H1 (cell line): ENCODE measurements at regions not wholly inside any gene's neighbourhood (a gene's known extent, or its start where the extent isn't known, plus 50 kb on each side); places are given as distances from the start of the nearest gene placed in this dataset.

Experiments
- CTCF ChIA-PET: fragments of 300-600 bp; sonication (Branson Sonifier 250); formaldehyde crosslinking; loops from one replicate; lab custom pipeline; 2021; ENCODE audit not compliant: partially characterized antibody; lab: Charles Lee
- POLR2A ChIA-PET: fragments of 300-600 bp; sonication (Branson Sonifier 250); formaldehyde crosslinking; loops from one replicate; lab custom pipeline; 2021; ENCODE audit warnings: inconsistent platforms; ENCODE audit not compliant: partially characterized antibody; lab: Charles Lee
- DNase-seq, 2 experiments: peaks; one replicate each; pipeline versions ENCODE4 v3.0.0 to v3.0.0-alpha.2; 2010 to 2022; ENCODE audit warnings: low spot score in 2 of 2, low read depth in 1 of 2, mixed read lengths in 1 of 2
- FAIRE-seq: peaks from 2 replicates; lab custom pipeline; 2011; peaks lifted over from hg19 to GRCh38; lab: Jason Lieb, UNC
- H2AFZ ChIP-seq: 2 replicates; pipeline ENCODE4 v1.8.1; 2012; ENCODE audit warnings: low read length, inconsistent platforms
- H2AK5ac ChIP-seq: 2 replicates; pipeline ENCODE4 v1.6.1; 2013; ENCODE audit warnings: low read depth, low read length
- H2BK120ac ChIP-seq: replicated peaks from 2 replicates; pipeline ENCODE3; 2013; ENCODE audit warnings: low read depth, low read length, inconsistent platforms
- H2BK12ac ChIP-seq: 2 replicates; pipeline ENCODE4 v1.6.1; 2013; ENCODE audit warnings: low read depth, low read length
- H2BK15ac ChIP-seq: 2 replicates; pipeline ENCODE4 v1.6.1; 2013; ENCODE audit warnings: low read length
- H2BK20ac ChIP-seq: 2 replicates; pipeline ENCODE4 v1.6.1; 2013; ENCODE audit warnings: low read length
- H2BK5ac ChIP-seq: 2 replicates; pipeline ENCODE4 v1.6.1; 2013; ENCODE audit warnings: low read depth, low read length
- H3K14ac ChIP-seq: 2 replicates; pipeline ENCODE4 v1.6.1; 2013; ENCODE audit warnings: inconsistent platforms; ENCODE audit not compliant: insufficient read length
- H3K18ac ChIP-seq: 2 replicates; pipeline ENCODE4 v1.6.1; 2013; ENCODE audit warnings: low read length; ENCODE audit errors: extremely low read depth
- H3K23ac ChIP-seq: 2 replicates; pipeline ENCODE4 v1.6.1; 2013; ENCODE audit warnings: inconsistent platforms; ENCODE audit not compliant: insufficient read length
- H3K23me2 ChIP-seq: 2 replicates; pipeline ENCODE4 v1.6.1; 2013; ENCODE audit warnings: low read depth, low read length
- H3K27ac ChIP-seq: 2 replicates; pipeline ENCODE4 v1.6.1; 2011; ENCODE audit warnings: low read depth, low read length, inconsistent platforms
- H3K27me3 ChIP-seq, 4 experiments: replicated peaks in 1 of 4; 1 replicate in 1 of 4; 2 replicates in 3 of 4; pipeline versions ENCODE4 v1.6.1 to v1.8.1; 2011 to 2013; ENCODE audit warnings: low read length in 3 of 4, mild to moderate bottlenecking in 3 of 4, inconsistent platforms in 2 of 4, mixed read lengths in 2 of 4, moderate library complexity in 1 of 4; ENCODE audit not compliant: control insufficient read depth in 3 of 4, insufficient read depth in 3 of 4; ENCODE audit errors: extremely low read depth in 1 of 4
- H3K36me3 ChIP-seq, 4 experiments: 2 replicates each; pipeline versions ENCODE4 v1.6.1 to v1.8.1; 2011 to 2013; ENCODE audit warnings: mild to moderate bottlenecking in 4 of 4, low read length in 3 of 4, moderate library complexity in 2 of 4, control low read depth in 1 of 4, inconsistent platforms in 1 of 4; ENCODE audit not compliant: insufficient read depth in 4 of 4, control insufficient read depth in 2 of 4
- H3K4ac ChIP-seq: replicated peaks from 2 replicates; pipeline ENCODE3; 2013; ENCODE audit warnings: low read length, low read depth, mixed read lengths, inconsistent platforms; ENCODE audit not compliant: insufficient read length
- H3K4me1 ChIP-seq, 4 experiments: replicated peaks in 1 of 4; 1 replicate in 1 of 4; 2 replicates in 3 of 4; pipeline versions ENCODE4 v1.6.1 to v1.8.1; 2011 to 2013; ENCODE audit warnings: low read length in 3 of 4, inconsistent platforms in 2 of 4, mixed read lengths in 1 of 4; ENCODE audit not compliant: insufficient read depth in 4 of 4, control insufficient read depth in 3 of 4
- H3K4me2 ChIP-seq, 2 experiments: 2 replicates each; pipeline versions ENCODE4 v1.6.1 to v1.8.1; 2011 to 2013; ENCODE audit warnings: low read depth in 2 of 2, low read length in 2 of 2, control low read depth in 1 of 2, inconsistent platforms in 1 of 2, mild to moderate bottlenecking in 1 of 2; ENCODE audit not compliant: insufficient read depth in 1 of 2
- H3K4me3 ChIP-seq, 4 experiments: fragments of 200-600, 300-600 bp in 1 of 4; sonication (generic), shearing (Covaris generic), sonication (Bioruptor Twin) in 1 of 4; 2 replicates each; pipeline versions ENCODE4 v1.5.1 to v1.8.1; 2011 to 2016; ENCODE audit warnings: low read length in 4 of 4, low read depth in 3 of 4, control low read depth in 2 of 4, inconsistent platforms in 2 of 4, mild to moderate bottlenecking in 2 of 4, mixed read lengths in 1 of 4, moderate library complexity in 1 of 4; ENCODE audit not compliant: insufficient read depth in 2 of 4; ENCODE audit errors: extremely low read depth in 1 of 4
- H3K56ac ChIP-seq: replicated peaks from 2 replicates; pipeline ENCODE3; 2013; ENCODE audit warnings: low read depth, mild to moderate bottlenecking, mixed read lengths, low read length, inconsistent platforms; ENCODE audit not compliant: insufficient read length
- H3K79me1 ChIP-seq: 2 replicates; pipeline ENCODE4 v1.6.1; 2013; ENCODE audit warnings: low read depth, low read length, control low read depth
- H3K79me2 ChIP-seq, 2 experiments: 2 replicates each; pipeline versions ENCODE4 v1.6.1 to v1.8.1; 2012 to 2013; ENCODE audit warnings: low read length in 2 of 2, mild to moderate bottlenecking in 2 of 2, inconsistent platforms in 1 of 2; ENCODE audit not compliant: insufficient read depth in 2 of 2, control insufficient read depth in 1 of 2
- H3K9ac ChIP-seq, 4 experiments: replicated peaks in 1 of 4; 1 replicate in 1 of 4; 2 replicates in 3 of 4; pipeline versions ENCODE4 v1.6.1 to v1.8.1; 2011 to 2013; ENCODE audit warnings: low read depth in 3 of 4, low read length in 3 of 4, control low read depth in 2 of 4, mild to moderate bottlenecking in 2 of 4, moderate library complexity in 2 of 4, inconsistent platforms in 1 of 4; ENCODE audit errors: extremely low read depth in 1 of 4
- H3K9me3 ChIP-seq, 2 experiments: 2 replicates each; pipeline versions ENCODE4 v1.6.1 to v1.8.1; 2012 to 2013; ENCODE audit warnings: mild to moderate bottlenecking in 2 of 2, moderate library complexity in 2 of 2, control low read depth in 1 of 2, inconsistent platforms in 1 of 2, low read depth in 1 of 2, low read length in 1 of 2, mixed read lengths in 1 of 2; ENCODE audit not compliant: insufficient read depth in 2 of 2
- H4K20me1 ChIP-seq, 2 experiments: replicated peaks in 1 of 2; 2 replicates each; pipeline versions ENCODE3 to v1.8.1; 2011 to 2013; ENCODE audit warnings: inconsistent platforms in 2 of 2, low read length in 2 of 2, mild to moderate bottlenecking in 1 of 2; ENCODE audit not compliant: insufficient read depth in 2 of 2, control insufficient read depth in 1 of 2
- H4K5ac ChIP-seq: 2 replicates; pipeline ENCODE4 v1.6.1; 2013; ENCODE audit warnings: low read length, low read depth, mixed read lengths, inconsistent platforms; ENCODE audit not compliant: insufficient read length
- H4K8ac ChIP-seq: 2 replicates; pipeline ENCODE4 v1.8.0; 2013; ENCODE audit warnings: mild to moderate bottlenecking, moderate library complexity, low read length, inconsistent platforms; ENCODE audit not compliant: insufficient read depth; ENCODE audit errors: extremely low read depth
- H4K91ac ChIP-seq: replicated peaks from 2 replicates; pipeline ENCODE3; 2013; ENCODE audit warnings: low read length, mixed read lengths, inconsistent platforms; ENCODE audit not compliant: insufficient read length
- EGR1 ChIP-seq: IDR thresholded peaks from 2 replicates; pipeline ENCODE4 v1.6.1; 2011; ENCODE audit warnings: low read depth, low read length, borderline replicate concordance
- JUND ChIP-seq: IDR thresholded peaks from 2 replicates; pipeline ENCODE4 v1.6.1; 2011; ENCODE audit warnings: mild to moderate bottlenecking, improper control_type of control experiment, low read length
- MAFK ChIP-seq: IDR thresholded peaks from 2 replicates; pipeline ENCODE4 v1.6.1; 2012; ENCODE audit warnings: low read depth, mild to moderate bottlenecking, improper control_type of control experiment, low read length
- MAX ChIP-seq: IDR thresholded peaks from 2 replicates; pipeline ENCODE4 v1.6.1; 2012; ENCODE audit warnings: inconsistent platforms
- TEAD4 ChIP-seq: IDR thresholded peaks from 2 replicates; pipeline ENCODE4 v1.6.1; 2012; ENCODE audit warnings: low read depth, low read length, inconsistent platforms, mixed read lengths
- WGBS, 2 experiments: shearing (Covaris generic) in 1 of 2; methylation state at CpG; one replicate each; pipeline versions ENCODE4 v1.1.6 to v1.1.7; 2013 to 2015; ENCODE audit warnings: low lambda C conversion rate in 2 of 2, mixed read lengths in 2 of 2, inconsistent platforms in 1 of 2, low coverage in 1 of 2, missing lambda C conversion rate in 1 of 2; ENCODE audit not compliant: insufficient replicate concordance in 2 of 2, insufficient coverage in 1 of 2, insufficient read length in 1 of 2; ENCODE audit errors: extremely low coverage in 1 of 2, missing lambda C conversion rate in 1 of 2; 5-methylcytosine and 5-hydroxymethylcytosine counted together

- Histone ChIP-seq H3K79me1 (no peaks in the 10 kb centered on the region), H3K9ac (no peak overlapping the region), H4K91ac (no peak overlapping the region), H2BK15ac (no peak overlapping the region), H3K79me2 (no peaks in the 10 kb centered on the region), H4K5ac (peak overlapping the region; percentile 11), H3K4ac (no peak overlapping the region), H2AFZ (peak overlapping the region; percentile 46; the same call in 1 of the 2 replicates), H3K4me1 (peaks cover 0 to 10% (median 3%) of the 10 kb centered on the region in 4 experiments; a peak in 2 of 7 replicates), H3K23me2 (no peaks in the 10 kb centered on the region), H2BK20ac (no peak overlapping the region), H3K4me2 (peak overlapping the region; percentile 1 to 15; a peak in 1 of 4 replicates), H3K56ac (no peak overlapping the region), H2AK5ac (no peak overlapping the region), H3K36me3 (no peaks in the 10 kb centered on the region), H4K8ac (no peak overlapping the region), H2BK120ac (no peak overlapping the region), H2BK12ac (peak overlapping the region; percentile 65; the same call in 1 of the 2 replicates), H2BK5ac (no peak overlapping the region), H3K27ac (no peak overlapping the region), H3K14ac (no peak overlapping the region), H3K4me3 (no peak overlapping the region), H3K23ac (no peak overlapping the region), H3K9me3 (peaks cover 0 to 2% of the 10 kb centered on the region in 2 experiments; a peak in 1 of 4 replicates), H3K18ac (peak overlapping the region; percentile 11; the same call in 1 of the 2 replicates), H3K27me3 (no peaks in the 10 kb centered on the region), H4K20me1 (no peaks in the 10 kb centered on the region)
- peak; percentile 63 for FAIRE-seq
- ChIA-PET CTCF (interaction anchor here (0.7 to 1.5 kb wide), 4 partner anchors 16 to 393 kb away, joined by 3 to 5 read pairs (median 3); no protein-coding TSS in a partner anchor), POLR2A (no interaction called here)
- WGBS, 2 experiments = 71% methylated on average over 8 of the region's 8 CpGs; no CpG with 5 or more reads in 1 of the 2 experiments
- peak in 1 of 2 experiments; percentile 10 for DNase-seq
- TF ChIP-seq JUND (no peak), MAFK (peak; percentile 32; the same call in 1 of the 2 replicates), EGR1 (no peak), TEAD4 (peak; percentile 35; the same call in 1 of the 2 replicates), MAX (peak; percentile 30; the same call in 1 of the 2 replicates)
Observed at GRCh38 chr3:81891055-81891895, 129.8 kb upstream of the GBE1 start.
